Panc1 (cell line): ENCODE measurements at regions not wholly inside any gene's neighbourhood (a gene's known extent, or its start where the extent isn't known, plus 50 kb on each side); places are given as distances from the start of the nearest gene placed in this dataset.

Experiments used
- CTCF ChIP-seq: fragments of 450-650 bp; IDR thresholded peaks from 2 replicates; pipeline ENCODE4 v1.5.1; 2017; ENCODE audit warnings: mild to moderate bottlenecking
- POLR2AphosphoS5 ChIP-seq: IDR thresholded peaks from 2 replicates; pipeline ENCODE4 v1.6.1; 2012; ENCODE audit warnings: mild to moderate bottlenecking, low read depth, low read length, moderate library complexity
- REST ChIP-seq, 2 experiments: IDR thresholded peaks; 2 replicates each; pipeline ENCODE4 v1.6.1; 2011 to 2012; ENCODE audit warnings: low read depth in 2 of 2, control low read depth in 1 of 2, low read length in 1 of 2, mild to moderate bottlenecking in 1 of 2, moderate library complexity in 1 of 2; ENCODE audit not compliant: insufficient read depth in 1 of 2
- SIN3A ChIP-seq: IDR thresholded peaks from 2 replicates; pipeline ENCODE4 v1.6.1; 2012; ENCODE audit warnings: low read depth, mild to moderate bottlenecking, low read length, moderate library complexity, borderline replicate concordance; ENCODE audit not compliant: insufficient read depth
- TCF7L2 ChIP-seq: IDR thresholded peaks from 2 replicates; pipeline ENCODE4 v1.6.1; 2011; ENCODE audit warnings: mild to moderate bottlenecking, low read depth, low read length, inconsistent platforms

DNA sequence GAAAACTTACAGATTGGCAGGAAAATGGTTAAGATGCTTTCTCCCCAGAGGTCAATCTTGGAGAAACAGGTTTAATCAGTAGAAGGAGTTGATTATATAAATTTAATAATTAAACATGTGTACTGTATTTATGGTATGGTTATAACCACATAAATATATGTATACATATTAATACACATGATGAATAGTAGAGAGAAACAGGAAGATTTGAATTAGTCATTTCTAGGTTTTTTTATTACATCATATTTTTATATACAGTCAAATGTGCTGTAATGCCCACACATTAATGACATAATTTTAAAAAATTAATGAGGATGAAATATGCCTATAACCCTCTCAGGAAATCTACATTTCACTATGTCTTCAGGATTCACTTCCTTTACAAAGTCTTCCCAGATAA, 229.7 kb downstream of the IKZF2 start:
- TF ChIP-seq CTCF (no peak), REST (IDR thresholded peaks at IDR 0.05; ENCODE audit: insufficient read depth in 1 of 2, low read depth in 2 of 2, low read length in 1 of 2) (no peak), POLR2AphosphoS5 (no peak), SIN3A (no peak), TCF7L2 (no peak)
